ENCODE measurements at regions not wholly inside any gene's neighbourhood (a gene's known extent, or its start where the extent isn't known, plus 50 kb on each side); places are given as distances from the start of the nearest gene placed in this dataset.

- no peaks in the 10 kb centered on the region for H4K20me1 ChIP-seq (ENCODE audit: insufficient read depth, poor library complexity, severe bottlenecking)
- H3K4me2 ChIP-seq: no peak overlapping the region
- H3K27ac ChIP-seq: no peak overlapping the region
- no peaks in the 10 kb centered on the region for H3K27me3 ChIP-seq
- WGBS (ENCODE audit: low lambda C conversion rate, missing lambda C conversion rate): 77% methylated on average over 5 of the region's 5 CpGs
- no peak for DNase-seq (ENCODE audit: low spot score)
- no peaks in the 10 kb centered on the region for H3K36me3 ChIP-seq (replicated peaks; ENCODE audit: insufficient read depth, low read depth)
- H3K4me1 ChIP-seq (ENCODE audit: insufficient read depth): no peaks in the 10 kb centered on the region
- H3K79me2 ChIP-seq: no peaks in the 10 kb centered on the region
- TF ChIP-seq EZH2 (IDR thresholded peaks at IDR 0.05; ENCODE audit: borderline replicate concordance): no peak
- TF ChIP-seq, protein P1, sequence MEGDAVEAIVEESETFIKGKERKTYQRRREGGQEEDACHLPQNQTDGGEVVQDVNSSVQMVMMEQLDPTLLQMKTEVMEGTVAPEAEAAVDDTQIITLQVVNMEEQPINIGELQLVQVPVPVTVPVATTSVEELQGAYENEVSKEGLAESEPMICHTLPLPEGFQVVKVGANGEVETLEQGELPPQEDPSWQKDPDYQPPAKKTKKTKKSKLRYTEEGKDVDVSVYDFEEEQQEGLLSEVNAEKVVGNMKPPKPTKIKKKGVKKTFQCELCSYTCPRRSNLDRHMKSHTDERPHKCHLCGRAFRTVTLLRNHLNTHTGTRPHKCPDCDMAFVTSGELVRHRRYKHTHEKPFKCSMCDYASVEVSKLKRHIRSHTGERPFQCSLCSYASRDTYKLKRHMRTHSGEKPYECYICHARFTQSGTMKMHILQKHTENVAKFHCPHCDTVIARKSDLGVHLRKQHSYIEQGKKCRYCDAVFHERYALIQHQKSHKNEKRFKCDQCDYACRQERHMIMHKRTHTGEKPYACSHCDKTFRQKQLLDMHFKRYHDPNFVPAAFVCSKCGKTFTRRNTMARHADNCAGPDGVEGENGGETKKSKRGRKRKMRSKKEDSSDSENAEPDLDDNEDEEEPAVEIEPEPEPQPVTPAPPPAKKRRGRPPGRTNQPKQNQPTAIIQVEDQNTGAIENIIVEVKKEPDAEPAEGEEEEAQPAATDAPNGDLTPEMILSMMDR (IDR thresholded peaks at IDR 0.05; ENCODE audit: poor library complexity): no peak
- TF ChIP-seq EZH2phosphoT487 (IDR thresholded peaks at IDR 0.05; ENCODE audit: low read depth, severe bottlenecking, unreplicated experiment): no peak
- H3K4me3 ChIP-seq: no peak overlapping the region
- no peak overlapping the region for H2AFZ ChIP-seq
- no peaks in the 10 kb centered on the region for H3K9me2 ChIP-seq (replicated peaks; ENCODE audit: insufficient read depth)
- no peaks in the 10 kb centered on the region for H3K9me3 ChIP-seq (ENCODE audit: low read depth)
Observed at GRCh38 chr17:14590459-14591250, 289.8 kb downstream of the HS3ST3B1 start.

DNA sequence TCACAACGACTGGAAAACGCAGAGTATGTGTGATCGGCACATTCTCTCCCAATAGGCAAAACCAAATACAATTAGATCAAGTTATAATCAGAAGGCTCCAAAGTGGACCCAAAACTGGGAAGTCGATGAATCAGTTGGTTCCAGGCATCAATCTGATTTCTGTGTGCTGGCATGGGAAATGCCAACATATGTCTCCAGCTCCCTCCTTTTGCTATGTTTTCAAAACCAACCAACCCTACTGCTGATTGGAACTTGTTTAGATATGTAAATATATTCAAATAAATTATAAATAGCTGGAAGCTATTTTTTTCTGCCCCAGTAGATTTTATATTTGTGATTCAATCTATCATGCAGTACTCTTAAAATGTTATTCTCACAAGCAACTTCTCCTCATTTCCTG, 284.2 kb downstream of the HS3ST3B1 start:
- Histone ChIP-seq H3K4me3 (no peak overlapping the region), H3K4me2 (no peak overlapping the region), H3K36me3 (replicated peaks; ENCODE audit: insufficient read depth, low read depth) (no peaks in the 10 kb centered on the region), H3K27me3 (no peaks in the 10 kb centered on the region), H3K9me2 (replicated peaks; ENCODE audit: insufficient read depth) (no peaks in the 10 kb centered on the region), H4K20me1 (ENCODE audit: insufficient read depth, poor library complexity, severe bottlenecking) (no peaks in the 10 kb centered on the region), H3K9me3 (ENCODE audit: low read depth) (no peaks in the 10 kb centered on the region), H3K79me2 (no peaks in the 10 kb centered on the region), H2AFZ (no peak overlapping the region), H3K27ac (no peak overlapping the region), H3K4me1 (ENCODE audit: insufficient read depth) (no peaks in the 10 kb centered on the region)
- WGBS (ENCODE audit: low lambda C conversion rate, missing lambda C conversion rate): 91% methylated on average over 4 of the region's 4 CpGs
- DNase-seq (ENCODE audit: low spot score): no peak
- TF ChIP-seq EZH2phosphoT487 (IDR thresholded peaks at IDR 0.05; ENCODE audit: low read depth, severe bottlenecking, unreplicated experiment) (no peak), EZH2 (IDR thresholded peaks at IDR 0.05; ENCODE audit: borderline replicate concordance) (no peak)
- TF ChIP-seq, protein P1 (IDR thresholded peaks at IDR 0.05; ENCODE audit: poor library complexity): no peak

GRCh38 chr17:14582996-14583395, 282.1 kb downstream of the HS3ST3B1 start:
- H3K4me3 ChIP-seq: no peak overlapping the region
- no peak for DNase-seq (ENCODE audit: low spot score)
- no peaks in the 10 kb centered on the region for H3K27me3 ChIP-seq
- H3K36me3 ChIP-seq (replicated peaks; ENCODE audit: insufficient read depth, low read depth): no peaks in the 10 kb centered on the region
- H3K79me2 ChIP-seq: no peaks in the 10 kb centered on the region
- no peak for TF ChIP-seq EZH2 (IDR thresholded peaks at IDR 0.05; ENCODE audit: borderline replicate concordance)
- TF ChIP-seq, protein P1 (IDR thresholded peaks at IDR 0.05; ENCODE audit: poor library complexity): no peak
- H4K20me1 ChIP-seq (ENCODE audit: insufficient read depth, poor library complexity, severe bottlenecking): no peaks in the 10 kb centered on the region
- H3K27ac ChIP-seq: no peak overlapping the region
- WGBS (ENCODE audit: low lambda C conversion rate, missing lambda C conversion rate): 97% methylated on average over 2 of the region's 2 CpGs
- H3K9me2 ChIP-seq (replicated peaks; ENCODE audit: insufficient read depth): no peaks in the 10 kb centered on the region
- no peaks in the 10 kb centered on the region for H3K4me1 ChIP-seq (ENCODE audit: insufficient read depth)
- no peaks in the 10 kb centered on the region for H3K9me3 ChIP-seq (ENCODE audit: low read depth)
- no peak overlapping the region for H3K4me2 ChIP-seq
- H2AFZ ChIP-seq: no peak overlapping the region

Data from hepatocyte (in vitro differentiated cells).